H1 (cell line): ENCODE measurements at regions not wholly inside any gene's neighbourhood (a gene's known extent, or its start where the extent isn't known, plus 50 kb on each side); places are given as distances from the start of the nearest gene placed in this dataset.

Experiments used
- ATF2 ChIP-seq: IDR thresholded peaks from 2 replicates; pipeline ENCODE4 v1.6.1; 2012; ENCODE audit warnings: low read length, inconsistent platforms
- CTCF ChIP-seq, 3 experiments: IDR thresholded peaks; 1 replicate in 2 of 3; 2 replicates in 1 of 3; pipeline versions ENCODE4 v1.5.1 to v1.6.1; 2011; ENCODE audit warnings: low read length in 3 of 3, mild to moderate bottlenecking in 3 of 3, inconsistent platforms in 2 of 3, low read depth in 1 of 3, moderate library complexity in 1 of 3; ENCODE audit not compliant: insufficient read depth in 1 of 3; ENCODE audit errors: control extremely low read depth in 1 of 3
- EZH2 ChIP-seq: fragments of 200-600 bp; sonication (generic); IDR thresholded peaks from 2 replicates; pipeline ENCODE4 v1.7.1; 2012; ENCODE audit warnings: low read depth, mild to moderate bottlenecking, moderate library complexity, low read length, inconsistent platforms; ENCODE audit not compliant: severe bottlenecking
- KDM1A ChIP-seq: fragments of 200-600, 300-600 bp; sonication (generic); IDR thresholded peaks from 2 replicates; pipeline ENCODE4 v1.7.1; 2016; ENCODE audit warnings: mild to moderate bottlenecking, low read length, borderline replicate concordance
- MAX ChIP-seq: IDR thresholded peaks from 2 replicates; pipeline ENCODE4 v1.6.1; 2012; ENCODE audit warnings: inconsistent platforms
- PHF8 ChIP-seq: fragments of 200-600 bp; sonication (generic); conservative IDR thresholded peaks from 2 replicates; pipeline ENCODE4 v1.7.1; 2012; ENCODE audit warnings: low read depth, mild to moderate bottlenecking, inconsistent platforms, low read length, moderate library complexity
- POLR2AphosphoS5 ChIP-seq: IDR thresholded peaks from 2 replicates; pipeline ENCODE4 v1.6.1; 2011; ENCODE audit warnings: low read depth, low read length
- RAD21 ChIP-seq, 2 experiments: IDR thresholded peaks in 1 of 2; conservative IDR thresholded peaks in 1 of 2; 2 replicates each; pipeline ENCODE4 v1.6.1; 2011; ENCODE audit warnings: low read depth in 2 of 2, low read length in 2 of 2, improper control_type of control experiment in 1 of 2, inconsistent platforms in 1 of 2, mild to moderate bottlenecking in 1 of 2, moderate library complexity in 1 of 2
- SIN3A ChIP-seq, 2 experiments: IDR thresholded peaks in 1 of 2; conservative IDR thresholded peaks in 1 of 2; 2 replicates each; pipeline ENCODE4 v1.6.1; 2011 to 2012; ENCODE audit warnings: low read length in 2 of 2, improper control_type of control experiment in 1 of 2, low read depth in 1 of 2, mild to moderate bottlenecking in 1 of 2
- TBP ChIP-seq: IDR thresholded peaks from 2 replicates; pipeline ENCODE4 v1.6.1; 2011; ENCODE audit warnings: low read depth, low read length, improper control_type of control experiment
- TF ChIP-seq, protein P1 (sequence below): IDR thresholded peaks from 2 replicates; pipeline ENCODE4 v1.6.1; 2011; ENCODE audit warnings: low read depth, mild to moderate bottlenecking, low read length; ENCODE audit not compliant: insufficient read depth

DNA sequence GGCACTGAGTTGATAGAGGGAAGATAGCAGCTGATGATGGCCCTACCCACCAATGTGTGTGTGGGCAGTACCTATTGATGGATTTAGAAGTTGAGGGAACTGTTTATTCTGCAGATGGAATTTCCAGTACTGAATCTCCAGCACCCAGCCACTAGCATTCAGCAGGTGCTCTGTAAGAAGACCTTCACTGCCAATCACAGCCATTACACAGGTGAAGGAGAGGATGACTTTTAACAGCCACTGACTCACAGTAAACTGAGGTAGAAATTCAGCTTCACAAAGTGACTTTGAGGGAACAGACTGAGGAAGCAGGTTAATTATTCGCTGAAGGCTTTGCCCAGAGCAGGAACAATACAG, 107.8 kb downstream of the GGTLC2 start:
- TF ChIP-seq ATF2 (no peak), POLR2AphosphoS5 (no peak), TBP (no peak), MAX (no peak), CTCF (IDR thresholded peaks at IDR 0.05; ENCODE audit: control extremely low read depth in 1 of 3, insufficient read depth in 1 of 3, low read depth in 1 of 3, low read length in 3 of 3) (no peak), RAD21 (IDR thresholded peaks at IDR 0.05 in 1 of 2, conservative IDR thresholded peaks at IDR 0.05 in 1 of 2; ENCODE audit: low read depth in 2 of 2, low read length in 2 of 2) (no peak), PHF8 (no peak), EZH2 (no peak), SIN3A (conservative IDR thresholded peaks at IDR 0.05 in 1 of 2, IDR thresholded peaks at IDR 0.05 in 1 of 2; ENCODE audit: low read depth in 1 of 2, low read length in 2 of 2) (no peak), KDM1A (no peak)
- TF ChIP-seq, protein P1, sequence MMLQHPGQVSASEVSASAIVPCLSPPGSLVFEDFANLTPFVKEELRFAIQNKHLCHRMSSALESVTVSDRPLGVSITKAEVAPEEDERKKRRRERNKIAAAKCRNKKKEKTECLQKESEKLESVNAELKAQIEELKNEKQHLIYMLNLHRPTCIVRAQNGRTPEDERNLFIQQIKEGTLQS = no peak
